ENCODE measurements at regions not wholly inside any gene's neighbourhood (a gene's known extent, or its start where the extent isn't known, plus 50 kb on each side); places are given as distances from the start of the nearest gene placed in this dataset.
A peak's percentile ranks its signal among the peaks of the same experiment; 100 is the strongest.

- H3K4me1 ChIP-seq (ENCODE audit: control insufficient read depth, insufficient read depth, low read length): no peaks in the 10 kb centered on the region
- H3K27me3 ChIP-seq (ENCODE audit: control insufficient read depth, insufficient read depth, low read length): no peaks in the 10 kb centered on the region
- H3K27ac ChIP-seq (ENCODE audit: low read depth, low read length): no peak overlapping the region
- no peak overlapping the region for H3K4me3 ChIP-seq (ENCODE audit: low read length)
- no peaks in the 10 kb centered on the region for H3K36me3 ChIP-seq (ENCODE audit: control insufficient read depth, insufficient read depth, low read length)
- H3K9ac ChIP-seq (ENCODE audit: low read length): no peak overlapping the region
Observed at GRCh38 chr12:58566599-58566998, 353.7 kb downstream of the LRIG3 start.

DNA sequence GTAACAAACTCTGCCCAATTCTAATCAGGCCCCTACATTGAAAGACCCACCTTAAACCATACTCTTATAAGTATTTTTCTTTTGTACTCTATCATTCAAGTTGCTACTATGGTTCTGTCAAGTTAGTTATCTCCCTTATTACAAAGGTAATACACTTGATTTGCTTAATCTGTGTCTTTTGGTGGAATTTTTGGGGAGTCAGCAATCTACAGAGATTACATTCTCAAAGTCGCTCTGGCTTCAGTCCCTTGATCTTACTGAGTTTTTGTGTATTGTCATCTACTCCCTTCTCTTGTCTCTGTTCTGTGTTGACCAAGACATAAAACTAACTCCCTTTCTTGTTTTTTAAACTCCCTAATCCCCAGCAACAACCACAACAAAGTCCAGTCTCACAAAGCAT lies 353.1 kb downstream of the LRIG3 start:
- Histone ChIP-seq H3K27ac (ENCODE audit: low read depth, low read length) (no peak overlapping the region), H3K36me3 (ENCODE audit: control insufficient read depth, insufficient read depth, low read length) (no peaks in the 10 kb centered on the region), H3K4me3 (ENCODE audit: low read length) (no peak overlapping the region), H3K9ac (ENCODE audit: low read length) (no peak overlapping the region), H3K27me3 (ENCODE audit: control insufficient read depth, insufficient read depth, low read length) (no peaks in the 10 kb centered on the region), H3K4me1 (ENCODE audit: control insufficient read depth, insufficient read depth, low read length) (no peaks in the 10 kb centered on the region)

DNA sequence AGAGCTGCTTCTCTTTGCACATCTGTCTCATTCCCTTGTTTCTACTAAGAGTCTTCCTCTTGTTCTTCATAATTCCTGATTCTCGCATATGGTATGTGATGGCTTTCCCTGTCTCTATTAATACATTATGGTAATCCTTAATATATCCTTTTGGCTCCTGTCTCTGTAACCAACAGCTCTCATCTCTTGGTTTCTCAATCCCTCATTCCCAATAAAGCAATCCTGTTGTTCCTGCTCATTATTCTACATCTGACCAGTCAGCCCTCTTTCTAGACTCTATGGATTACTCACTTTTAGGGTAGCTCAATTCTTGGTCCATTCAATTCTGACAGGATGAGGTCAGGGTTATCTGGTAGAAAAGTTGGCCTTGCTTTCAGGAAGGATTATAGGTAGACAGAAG lies 349.9 kb downstream of the LRIG3 start:
- no peaks in the 10 kb centered on the region for H3K36me3 ChIP-seq (ENCODE audit: control insufficient read depth, insufficient read depth, low read length)
- no peak overlapping the region for H3K27ac ChIP-seq (ENCODE audit: low read depth, low read length)
- H3K4me3 ChIP-seq (ENCODE audit: low read length): no peak overlapping the region
- H3K4me1 ChIP-seq (ENCODE audit: control insufficient read depth, insufficient read depth, low read length): no peaks in the 10 kb centered on the region
- H3K27me3 ChIP-seq (ENCODE audit: control insufficient read depth, insufficient read depth, low read length): no peaks in the 10 kb centered on the region
- H3K9ac ChIP-seq (ENCODE audit: low read length): no peak overlapping the region

GRCh38 chr12:58575256-58575655 lies 345.0 kb downstream of the LRIG3 start:
- Histone ChIP-seq H3K4me1 (ENCODE audit: control insufficient read depth, insufficient read depth, low read length) (no peaks in the 10 kb centered on the region), H3K9ac (ENCODE audit: low read length) (no peak overlapping the region), H3K27me3 (ENCODE audit: control insufficient read depth, insufficient read depth, low read length) (no peaks in the 10 kb centered on the region), H3K4me3 (ENCODE audit: low read length) (no peak overlapping the region), H3K27ac (ENCODE audit: low read depth, low read length) (peak overlapping the region; percentile 23), H3K36me3 (ENCODE audit: control insufficient read depth, insufficient read depth, low read length) (no peaks in the 10 kb centered on the region)

DNA sequence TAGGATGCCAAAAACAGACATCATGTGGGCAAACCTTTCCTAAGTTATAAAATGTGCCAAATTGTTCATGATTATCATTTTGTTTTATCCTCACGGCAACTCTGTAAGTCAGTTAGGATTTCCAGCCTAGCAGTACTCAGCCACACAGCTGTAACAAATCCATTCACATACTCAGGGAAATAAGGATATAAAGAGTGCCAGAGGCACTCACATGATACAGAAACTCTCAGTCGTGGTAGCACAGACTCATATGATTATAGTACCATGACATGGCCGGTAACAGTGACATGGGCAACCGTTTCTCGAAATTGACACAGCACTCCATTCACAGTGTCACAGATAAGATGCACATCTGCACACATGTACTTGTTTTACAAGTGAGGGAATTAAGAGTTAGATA lies 344.2 kb downstream of the LRIG3 start:
- Histone ChIP-seq H3K4me1 (ENCODE audit: control insufficient read depth, insufficient read depth, low read length) (no peaks in the 10 kb centered on the region), H3K9ac (ENCODE audit: low read length) (no peak overlapping the region), H3K27ac (ENCODE audit: low read depth, low read length) (peak overlapping the region; percentile 60), H3K36me3 (ENCODE audit: control insufficient read depth, insufficient read depth, low read length) (no peaks in the 10 kb centered on the region), H3K4me3 (ENCODE audit: low read length) (no peak overlapping the region), H3K27me3 (ENCODE audit: control insufficient read depth, insufficient read depth, low read length) (no peaks in the 10 kb centered on the region)

GRCh38 chr12:58576916-58577315 lies 343.4 kb downstream of the LRIG3 start:
- Histone ChIP-seq H3K27ac (ENCODE audit: low read depth, low read length) (peak overlapping the region; percentile 60), H3K36me3 (ENCODE audit: control insufficient read depth, insufficient read depth, low read length) (no peaks in the 10 kb centered on the region), H3K9ac (ENCODE audit: low read length) (no peak overlapping the region)

GRCh38 chr12:58580095-58580494 lies 340.2 kb downstream of the LRIG3 start:
- Histone ChIP-seq H3K4me3 (ENCODE audit: low read length) (no peak overlapping the region), H3K9ac (ENCODE audit: low read length) (no peak overlapping the region), H3K27me3 (ENCODE audit: control insufficient read depth, insufficient read depth, low read length) (no peaks in the 10 kb centered on the region), H3K4me1 (ENCODE audit: control insufficient read depth, insufficient read depth, low read length) (peaks cover 4% of the 10 kb centered on the region), H3K36me3 (ENCODE audit: control insufficient read depth, insufficient read depth, low read length) (no peaks in the 10 kb centered on the region), H3K27ac (ENCODE audit: low read depth, low read length) (no peak overlapping the region)

More at GRCh38 chr12:58576916-58577315, 343.4 kb downstream of the LRIG3 start:
- Histone ChIP-seq H3K4me1 (ENCODE audit: control insufficient read depth, insufficient read depth, low read length) (no peaks in the 10 kb centered on the region), H3K27me3 (ENCODE audit: control insufficient read depth, insufficient read depth, low read length) (no peaks in the 10 kb centered on the region), H3K4me3 (ENCODE audit: low read length) (no peak overlapping the region)

- no peak overlapping the region for H3K4me3 ChIP-seq (ENCODE audit: low read length)
- no peak overlapping the region for H3K9ac ChIP-seq (ENCODE audit: low read length)
- H3K36me3 ChIP-seq (ENCODE audit: control insufficient read depth, insufficient read depth, low read length): no peaks in the 10 kb centered on the region
- H3K27ac ChIP-seq (ENCODE audit: low read depth, low read length): no peak overlapping the region
- H3K27me3 ChIP-seq (ENCODE audit: control insufficient read depth, insufficient read depth, low read length): no peaks in the 10 kb centered on the region
- H3K4me1 ChIP-seq (ENCODE audit: control insufficient read depth, insufficient read depth, low read length): peaks cover 6% of the 10 kb centered on the region
Observed at GRCh38 chr12:58583529-58583928, 336.8 kb downstream of the LRIG3 start.

GRCh38 chr12:58583940-58584339 lies 336.4 kb downstream of the LRIG3 start:
- H3K27me3 ChIP-seq (ENCODE audit: control insufficient read depth, insufficient read depth, low read length): no peaks in the 10 kb centered on the region
- H3K4me3 ChIP-seq (ENCODE audit: low read length): no peak overlapping the region
- H3K4me1 ChIP-seq (ENCODE audit: control insufficient read depth, insufficient read depth, low read length): peaks cover 6% of the 10 kb centered on the region
- H3K9ac ChIP-seq (ENCODE audit: low read length): no peak overlapping the region
- no peak overlapping the region for H3K27ac ChIP-seq (ENCODE audit: low read depth, low read length)
- no peaks in the 10 kb centered on the region for H3K36me3 ChIP-seq (ENCODE audit: control insufficient read depth, insufficient read depth, low read length)

DNA sequence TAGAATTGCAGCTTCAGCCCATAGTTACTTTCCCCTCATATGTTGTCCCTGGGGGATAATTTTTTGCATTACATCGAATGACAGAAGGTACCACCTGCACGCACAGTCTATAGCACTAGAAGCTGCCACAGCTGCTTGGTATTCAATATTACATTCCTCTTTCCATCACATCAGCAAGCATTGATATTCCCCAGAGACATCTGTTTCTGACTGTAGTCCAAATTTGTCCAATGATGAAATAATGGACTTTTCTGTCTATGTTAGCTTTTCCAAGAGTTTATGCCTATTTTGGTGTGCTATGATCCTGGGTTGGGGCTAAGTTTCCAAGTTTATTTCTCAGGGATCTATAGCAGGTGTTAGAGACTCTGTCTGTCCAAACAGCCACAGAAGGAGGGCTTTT lies 335.4 kb downstream of the LRIG3 start:
- H3K27ac ChIP-seq (ENCODE audit: low read depth, low read length): peak overlapping the region; percentile 21
- H3K36me3 ChIP-seq (ENCODE audit: control insufficient read depth, insufficient read depth, low read length): no peaks in the 10 kb centered on the region

DNA sequence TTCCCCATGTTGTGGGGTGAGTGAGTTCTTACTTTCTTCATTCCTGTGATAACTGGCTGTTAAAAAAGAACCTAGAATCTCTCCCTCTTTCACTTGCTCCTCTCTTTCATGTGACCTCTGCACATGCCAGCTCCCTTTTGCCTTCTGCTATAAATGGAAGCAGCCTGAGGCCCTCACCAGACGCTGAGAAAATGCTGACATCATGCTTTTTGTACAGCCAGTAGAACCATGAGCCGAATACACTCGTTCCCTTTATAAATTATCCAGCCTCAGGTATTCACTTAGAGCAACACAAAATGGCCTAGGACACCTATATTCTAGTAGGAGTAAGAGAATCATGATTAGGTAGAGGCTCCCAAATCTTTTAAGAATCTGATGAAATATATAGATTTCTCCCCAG lies 333.5 kb downstream of the LRIG3 start:
- H3K4me3 ChIP-seq (ENCODE audit: low read length): no peak overlapping the region
- H3K9ac ChIP-seq (ENCODE audit: low read length): no peak overlapping the region
- H3K4me1 ChIP-seq (ENCODE audit: control insufficient read depth, insufficient read depth, low read length): peaks cover 6% of the 10 kb centered on the region
- no peak overlapping the region for H3K27ac ChIP-seq (ENCODE audit: low read depth, low read length)
- no peaks in the 10 kb centered on the region for H3K36me3 ChIP-seq (ENCODE audit: control insufficient read depth, insufficient read depth, low read length)
- H3K27me3 ChIP-seq (ENCODE audit: control insufficient read depth, insufficient read depth, low read length): no peaks in the 10 kb centered on the region

More for the DNA sequence above, 335.4 kb downstream of the LRIG3 start:
- H3K4me3 ChIP-seq (ENCODE audit: low read length): no peak overlapping the region
- no peaks in the 10 kb centered on the region for H3K27me3 ChIP-seq (ENCODE audit: control insufficient read depth, insufficient read depth, low read length)
- H3K9ac ChIP-seq (ENCODE audit: low read length): no peak overlapping the region
- peaks cover 6% of the 10 kb centered on the region for H3K4me1 ChIP-seq (ENCODE audit: control insufficient read depth, insufficient read depth, low read length)

DNA sequence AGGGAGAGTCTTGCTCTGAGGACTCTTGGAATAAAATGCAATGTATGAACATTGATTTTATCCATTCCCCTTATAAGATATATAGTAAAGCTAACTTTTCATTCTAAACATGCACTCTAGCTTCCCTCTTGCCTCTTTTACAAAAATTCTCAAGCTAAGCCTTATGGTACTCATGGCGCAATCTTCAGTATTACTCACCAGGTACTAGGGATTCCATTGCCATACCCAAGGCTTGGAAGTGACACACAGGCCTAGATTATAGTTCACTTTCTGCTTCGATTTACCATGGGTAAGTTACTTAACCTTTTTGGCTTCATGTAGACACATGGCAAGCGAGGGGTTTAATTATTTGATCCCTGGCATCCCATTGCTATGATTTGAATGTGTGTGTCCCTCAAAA lies 331.5 kb downstream of the LRIG3 start:
- no peaks in the 10 kb centered on the region for H3K27me3 ChIP-seq (ENCODE audit: control insufficient read depth, insufficient read depth, low read length)
- H3K27ac ChIP-seq (ENCODE audit: low read depth, low read length): no peak overlapping the region
- peaks cover 21% of the 10 kb centered on the region for H3K4me1 ChIP-seq (ENCODE audit: control insufficient read depth, insufficient read depth, low read length)
- no peak overlapping the region for H3K4me3 ChIP-seq (ENCODE audit: low read length)
- H3K9ac ChIP-seq (ENCODE audit: low read length): no peak overlapping the region
- H3K36me3 ChIP-seq (ENCODE audit: control insufficient read depth, insufficient read depth, low read length): no peaks in the 10 kb centered on the region

DNA sequence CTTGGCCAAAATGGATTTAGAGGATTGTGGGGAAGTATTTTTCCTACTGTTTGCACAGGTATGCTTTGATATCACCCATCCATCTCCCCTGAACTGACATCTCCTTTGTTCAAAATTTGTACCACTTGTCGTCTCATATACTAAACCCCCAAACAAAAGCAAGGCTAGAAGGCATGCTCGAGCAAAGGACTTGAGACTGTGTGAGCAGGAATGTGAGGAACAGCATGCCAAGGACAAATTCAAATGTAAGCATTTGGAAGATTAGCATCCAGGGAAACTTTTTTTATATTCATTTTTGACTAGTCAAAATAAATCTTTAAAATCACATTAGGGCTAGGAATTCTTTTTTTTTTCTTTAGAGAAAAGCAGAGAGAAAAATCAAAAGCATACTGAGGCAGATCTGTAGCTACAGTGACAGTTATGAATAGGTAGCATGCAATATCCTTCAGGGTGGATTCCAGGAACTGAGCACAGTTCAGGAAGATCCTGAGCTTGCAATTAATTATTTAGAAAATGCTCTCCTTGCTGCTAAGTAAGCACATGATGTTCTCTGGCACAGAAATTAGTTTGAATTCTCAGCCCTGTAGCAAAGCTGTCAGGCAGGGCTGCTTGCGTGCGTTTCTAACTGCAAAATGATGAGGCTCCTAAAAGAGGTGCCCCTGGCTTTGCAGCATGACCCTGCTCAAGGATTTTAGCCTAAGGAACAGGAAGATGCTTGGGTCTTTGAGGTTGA lies 327.7 kb downstream of the LRIG3 start:
- Histone ChIP-seq H3K4me1 (ENCODE audit: control insufficient read depth, insufficient read depth, low read length) (peaks cover 16% of the 10 kb centered on the region), H3K4me3 (ENCODE audit: low read length) (no peak overlapping the region), H3K36me3 (ENCODE audit: control insufficient read depth, insufficient read depth, low read length) (no peaks in the 10 kb centered on the region), H3K9ac (ENCODE audit: low read length) (no peak overlapping the region), H3K27me3 (ENCODE audit: control insufficient read depth, insufficient read depth, low read length) (no peaks in the 10 kb centered on the region), H3K27ac (ENCODE audit: low read depth, low read length) (peak overlapping the region; percentile 74)
